Stimulated activated effector memory CD8-positive, alpha-beta T cell treated with anti-CD3 and anti-CD28 coated beads, Interleukin-12 subunit alpha, Interleukin-12 subunit beta, amount 100 ng/mL, for 72 hours (primary cell): ENCODE measurements at regions not wholly inside any gene's neighbourhood (a gene's known extent, or its start where the extent isn't known, plus 50 kb on each side); places are given as distances from the start of the nearest gene placed in this dataset.

Source experiments
- ATAC-seq: fragments of 150-1000 bp; cut with Tn5 transposase; 2 replicates; pipeline ENCODE4 v1.10.0; 2021
- DNase-seq, 2 donors: peaks; one replicate each; pipeline ENCODE4 v3.0.0; 2021 to 2022; ENCODE audit warnings: low spot score in 2 of 2
- H3K27ac Mint-ChIP-seq: one replicate; pipeline ENCODE4 v1.8.0; 2022; ENCODE audit warnings: mild to moderate bottlenecking, mixed read lengths
- H3K36me3 Mint-ChIP-seq: one replicate; pipeline ENCODE4 v1.8.0; 2022; ENCODE audit warnings: mild to moderate bottlenecking, mixed read lengths
- H3K4me1 Mint-ChIP-seq: one replicate; pipeline ENCODE4 v1.8.0; 2022; ENCODE audit warnings: mixed read lengths
- H3K4me3 Mint-ChIP-seq: one replicate; pipeline ENCODE4 v1.8.0; 2022; ENCODE audit warnings: mild to moderate bottlenecking, mixed read lengths
- H3K9me3 Mint-ChIP-seq: one replicate; pipeline ENCODE4 v1.8.0; 2022; ENCODE audit warnings: mixed read lengths

DNA sequence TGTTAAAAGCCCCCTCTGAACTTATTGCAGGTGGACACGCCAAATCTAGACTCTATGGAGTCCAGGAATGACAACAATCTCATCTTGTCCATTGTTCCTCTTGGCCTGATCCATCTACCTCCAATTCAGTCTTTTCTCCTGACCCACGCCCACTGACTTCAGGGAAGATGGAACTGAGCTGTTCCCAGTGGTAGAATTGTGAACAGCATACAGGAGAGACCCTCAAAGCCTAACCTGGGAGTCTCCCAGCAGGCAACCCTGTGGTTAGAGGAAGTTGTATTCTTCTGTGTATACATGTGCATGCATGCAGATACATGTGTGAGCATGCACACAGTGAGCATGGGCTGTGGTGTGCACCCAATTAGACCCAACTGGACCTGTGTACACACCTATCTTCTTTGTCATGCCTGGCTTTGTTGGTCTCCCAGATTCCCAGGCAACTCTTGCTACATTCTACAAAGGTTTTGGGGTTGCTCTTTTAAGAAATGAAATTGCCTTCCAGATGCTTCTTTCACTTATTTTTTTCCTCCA, 286.0 kb downstream of the ZSWIM6 start:
- ATAC-seq (no peak), DNase-seq (no peak)
- Mint-ChIP-seq H3K4me3 (no peak overlapping the region), H3K36me3 (no peaks in the 10 kb centered on the region), H3K27ac (no peak overlapping the region), H3K9me3 (no peaks in the 10 kb centered on the region), H3K4me1 (no peaks in the 10 kb centered on the region)

GRCh38 chr5:61618577-61618976, 286.5 kb downstream of the ZSWIM6 start:
- DNase-seq, result no peak
- H3K9me3 Mint-ChIP-seq, result no peaks in the 10 kb centered on the region

GRCh38 chr5:61619289-61619688, 287.2 kb downstream of the ZSWIM6 start:
- Mint-ChIP-seq H3K4me1 (no peaks in the 10 kb centered on the region), H3K36me3 (no peaks in the 10 kb centered on the region), H3K4me3 (no peak overlapping the region), H3K9me3 (no peaks in the 10 kb centered on the region), H3K27ac (no peak overlapping the region)
- DNase-seq (no peak), ATAC-seq (no peak)

More at GRCh38 chr5:61618577-61618976, 286.5 kb downstream of the ZSWIM6 start:
- Mint-ChIP-seq H3K27ac (no peak overlapping the region), H3K4me1 (no peaks in the 10 kb centered on the region), H3K4me3 (no peak overlapping the region), H3K36me3 (no peaks in the 10 kb centered on the region)
- ATAC-seq, result no peak

DNA sequence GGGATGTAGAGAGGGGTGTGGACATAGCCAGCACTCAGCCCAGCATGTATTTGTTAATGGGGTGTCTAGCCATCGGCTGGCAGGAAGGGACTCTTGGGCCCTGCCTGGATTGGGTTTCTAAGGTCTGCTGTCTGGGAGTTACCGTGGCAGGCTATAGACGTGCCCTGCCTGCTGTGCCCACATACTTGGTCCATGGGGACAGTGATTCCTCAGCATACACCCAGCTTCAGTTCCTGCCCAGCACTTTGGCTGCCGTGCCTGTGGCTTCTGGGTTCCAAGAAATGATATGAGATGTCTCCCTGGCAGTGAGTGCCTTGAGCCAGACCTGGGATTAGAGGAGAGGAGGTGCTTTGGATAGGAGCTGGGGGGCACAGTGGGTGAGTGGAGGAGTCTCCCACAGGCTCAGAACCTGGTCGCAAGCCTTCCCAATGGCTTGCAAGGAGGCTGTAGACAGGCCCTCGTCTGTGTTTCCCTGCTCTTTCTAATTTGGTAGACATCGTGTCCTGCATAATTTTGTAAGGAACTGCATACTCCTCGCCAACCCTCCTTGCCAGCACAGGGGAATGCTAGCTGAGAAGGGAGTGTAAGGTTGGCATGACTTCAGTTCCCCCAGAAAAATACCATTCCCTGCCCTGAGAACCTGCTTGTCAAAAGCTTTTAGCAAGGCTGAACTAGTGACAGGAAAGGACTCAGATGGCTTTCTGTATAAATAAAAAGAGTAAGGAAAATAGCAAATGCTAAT, 287.9 kb downstream of the ZSWIM6 start:
- H3K36me3 Mint-ChIP-seq, result no peaks in the 10 kb centered on the region
- ATAC-seq (no peak), DNase-seq (no peak)
- no peaks in the 10 kb centered on the region for H3K9me3 Mint-ChIP-seq
- no peak overlapping the region for H3K4me3 Mint-ChIP-seq
- no peak overlapping the region for H3K27ac Mint-ChIP-seq
- H3K4me1 Mint-ChIP-seq, result no peaks in the 10 kb centered on the region

DNA sequence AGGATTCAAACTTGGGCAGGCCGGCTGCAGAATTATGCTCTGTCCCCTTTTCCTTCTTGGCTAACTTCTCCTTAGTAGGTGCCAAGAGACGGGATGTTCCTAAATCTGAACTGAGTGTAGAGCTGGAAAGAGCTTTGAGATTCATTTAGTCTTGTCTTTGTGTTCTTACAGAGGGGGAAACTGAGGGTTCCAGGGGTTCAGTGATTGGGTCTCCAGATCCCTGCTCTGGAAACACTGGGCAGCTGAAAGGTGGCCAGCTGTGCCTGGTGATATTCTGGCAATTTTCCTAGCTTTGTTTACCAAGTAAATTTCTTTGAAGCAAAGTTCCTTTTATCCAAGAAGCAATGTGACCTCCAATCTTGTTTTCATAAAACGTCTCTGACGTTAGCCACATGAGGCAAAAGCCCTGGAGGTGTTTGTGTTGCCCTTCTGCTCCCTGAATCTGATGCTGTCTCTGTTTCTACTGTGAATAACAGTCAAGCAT, 288.7 kb downstream of the ZSWIM6 start:
- ATAC-seq (no peak), DNase-seq (no peak)
- H3K9me3 Mint-ChIP-seq, result no peaks in the 10 kb centered on the region
- no peaks in the 10 kb centered on the region for H3K36me3 Mint-ChIP-seq
- H3K27ac Mint-ChIP-seq, result no peak overlapping the region
- H3K4me1 Mint-ChIP-seq, result no peaks in the 10 kb centered on the region
- H3K4me3 Mint-ChIP-seq, result no peak overlapping the region

DNA sequence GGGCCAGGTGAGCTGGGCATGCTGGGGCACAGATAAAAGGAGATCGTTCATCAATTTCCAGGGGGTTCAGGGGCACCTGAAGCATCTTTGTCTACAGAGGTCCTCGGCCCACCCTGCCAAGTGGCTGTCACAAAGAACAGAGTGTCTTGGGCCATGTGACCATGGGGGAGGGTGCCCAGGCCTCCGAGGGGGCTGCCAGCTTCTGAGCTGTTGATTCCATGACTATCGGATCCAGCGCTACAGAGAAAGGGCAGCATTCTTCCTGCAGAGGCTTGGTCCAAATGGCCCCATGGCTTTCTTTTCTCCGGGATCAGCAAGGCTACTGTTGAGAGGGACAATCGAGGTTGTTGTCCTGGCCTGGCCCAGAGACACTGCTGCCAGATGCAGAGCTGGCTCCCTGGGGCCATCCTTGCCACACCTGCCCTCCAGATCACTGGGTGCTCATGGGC, 289.2 kb downstream of the ZSWIM6 start:
- no peaks in the 10 kb centered on the region for H3K4me1 Mint-ChIP-seq
- H3K27ac Mint-ChIP-seq, result no peak overlapping the region
- H3K36me3 Mint-ChIP-seq, result no peaks in the 10 kb centered on the region
- ATAC-seq (no peak), DNase-seq (no peak)
- H3K9me3 Mint-ChIP-seq, result no peaks in the 10 kb centered on the region
- H3K4me3 Mint-ChIP-seq, result no peak overlapping the region

DNA sequence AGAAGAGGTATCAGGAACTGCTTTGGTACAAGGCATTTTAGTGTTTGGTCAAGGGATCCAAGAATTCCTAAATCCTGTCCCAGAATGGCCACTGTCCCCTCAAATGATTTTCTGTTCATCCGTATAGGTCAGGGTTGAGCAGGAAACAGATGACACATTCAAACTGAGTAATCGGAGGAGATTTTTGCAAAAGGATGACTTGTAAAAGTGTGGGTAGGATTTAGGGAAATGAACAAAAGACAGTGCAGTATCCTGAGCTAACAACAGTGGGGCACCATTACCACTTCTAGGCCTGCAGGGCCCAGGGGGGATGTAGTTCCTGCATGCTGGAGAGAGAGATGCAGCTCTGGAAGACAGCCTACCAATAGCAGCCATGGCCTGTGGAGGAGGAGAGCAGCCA, 290.1 kb downstream of the ZSWIM6 start:
- H3K36me3 Mint-ChIP-seq, result no peaks in the 10 kb centered on the region
- no peak for ATAC-seq
- H3K27ac Mint-ChIP-seq, result no peak overlapping the region
- no peaks in the 10 kb centered on the region for H3K9me3 Mint-ChIP-seq
- no peak overlapping the region for H3K4me3 Mint-ChIP-seq
- no peak for DNase-seq
- no peaks in the 10 kb centered on the region for H3K4me1 Mint-ChIP-seq

DNA sequence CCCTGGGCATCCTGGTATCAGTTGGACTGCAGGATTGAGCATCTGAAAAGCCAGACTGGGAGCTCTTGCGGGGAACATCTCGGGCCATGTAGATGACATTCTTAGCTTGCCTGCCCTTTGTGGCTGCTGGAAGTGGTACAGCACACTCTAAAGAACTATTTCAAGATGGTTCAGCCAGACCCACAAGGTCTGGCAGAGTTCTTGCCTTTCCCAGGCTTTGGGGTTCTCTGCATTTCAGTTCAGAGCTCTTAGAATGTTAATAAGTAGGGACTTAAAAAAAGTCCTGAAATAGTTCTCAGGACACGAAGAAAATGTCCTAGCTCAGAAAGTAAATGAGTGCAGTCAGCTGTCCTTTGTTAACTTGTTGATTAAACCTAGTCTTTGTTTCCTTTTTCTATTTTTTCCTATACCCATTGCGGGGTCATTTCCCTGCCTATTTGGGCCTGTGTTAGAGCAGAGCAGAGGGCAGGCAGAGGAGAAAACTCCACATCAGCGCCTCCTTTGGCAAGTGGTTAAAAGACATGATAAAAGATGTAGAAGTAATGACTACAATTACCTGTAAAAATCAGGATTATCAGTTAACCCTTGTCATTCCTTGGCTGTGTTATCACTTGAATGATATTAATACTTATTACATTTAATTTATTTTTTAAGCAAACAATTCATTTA, 291.5 kb downstream of the ZSWIM6 start:
- Mint-ChIP-seq H3K4me3 (no peak overlapping the region), H3K4me1 (no peaks in the 10 kb centered on the region), H3K36me3 (no peaks in the 10 kb centered on the region), H3K27ac (no peak overlapping the region), H3K9me3 (no peaks in the 10 kb centered on the region)
- no peak for ATAC-seq
- no peak for DNase-seq

DNA sequence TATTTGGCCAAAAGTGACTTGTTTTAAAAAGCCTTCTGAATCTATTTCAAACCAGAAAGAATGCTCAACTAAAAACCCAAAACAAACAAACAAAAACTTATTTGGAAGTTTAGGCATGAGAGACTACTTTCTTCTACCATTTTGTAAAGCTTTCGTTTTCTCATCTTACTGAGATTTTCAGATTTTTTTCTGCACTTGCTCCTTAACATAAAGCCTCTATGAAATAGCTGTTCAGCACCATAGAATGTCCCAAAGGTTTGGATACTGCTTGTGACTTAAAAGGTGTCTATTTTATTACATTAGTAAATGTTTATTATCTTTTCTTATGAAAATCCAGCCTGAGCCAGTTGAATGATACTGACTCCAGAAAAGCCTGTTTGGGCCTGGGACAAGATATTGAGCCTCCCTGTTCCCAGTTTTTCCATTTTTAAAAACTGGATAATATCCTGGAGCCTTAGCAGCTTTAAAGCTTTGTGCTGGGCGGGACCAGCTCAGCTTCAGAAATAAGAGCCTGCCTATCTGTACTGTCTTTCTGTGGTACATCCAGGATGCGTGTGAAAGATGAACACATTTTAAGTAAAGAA, 292.6 kb downstream of the ZSWIM6 start:
- no peaks in the 10 kb centered on the region for H3K4me1 Mint-ChIP-seq
- peak overlapping the region; percentile 46 for H3K4me3 Mint-ChIP-seq
- no peaks in the 10 kb centered on the region for H3K36me3 Mint-ChIP-seq
- peak overlapping the region; percentile 40 for H3K27ac Mint-ChIP-seq
- ATAC-seq, result no peak
- DNase-seq, result no peak
- H3K9me3 Mint-ChIP-seq, result no peaks in the 10 kb centered on the region

DNA sequence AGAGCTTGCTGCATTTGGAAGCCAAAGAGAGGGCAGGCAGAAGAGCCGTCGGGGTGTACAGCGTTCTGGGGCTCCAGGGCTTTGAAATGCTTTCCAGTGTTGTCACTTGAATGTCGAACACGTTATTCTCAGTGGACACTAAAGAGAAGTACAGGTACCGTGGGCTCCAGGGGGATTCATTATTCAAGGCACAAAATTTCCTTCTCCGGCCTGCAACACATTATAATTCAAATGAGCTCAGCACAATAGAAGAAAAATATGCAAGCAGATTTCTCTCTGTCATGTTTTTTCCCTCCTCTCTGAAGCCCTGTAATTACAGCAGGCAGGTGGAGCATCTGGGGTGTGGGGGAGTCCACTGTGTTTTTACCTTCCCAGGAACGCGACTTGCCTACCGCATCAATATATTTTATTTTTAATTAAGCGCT, 293.1 kb downstream of the ZSWIM6 start:
- DNase-seq, result no peak
- H3K9me3 Mint-ChIP-seq, result no peaks in the 10 kb centered on the region
- no peaks in the 10 kb centered on the region for H3K36me3 Mint-ChIP-seq
- H3K27ac Mint-ChIP-seq, result peak overlapping the region; percentile 40
- peak overlapping the region; percentile 46 for H3K4me3 Mint-ChIP-seq
- ATAC-seq, result no peak
- H3K4me1 Mint-ChIP-seq, result no peaks in the 10 kb centered on the region

GRCh38 chr5:61625681-61626621, 293.9 kb downstream of the ZSWIM6 start:
- H3K27ac Mint-ChIP-seq, result no peak overlapping the region
- peak; percentile 34 to 66 for DNase-seq
- peak overlapping the region; percentile 46 for H3K4me3 Mint-ChIP-seq
- no peaks in the 10 kb centered on the region for H3K9me3 Mint-ChIP-seq
- ATAC-seq, result peak; percentile 70
- H3K36me3 Mint-ChIP-seq, result no peaks in the 10 kb centered on the region
- H3K4me1 Mint-ChIP-seq, result no peaks in the 10 kb centered on the region

DNA sequence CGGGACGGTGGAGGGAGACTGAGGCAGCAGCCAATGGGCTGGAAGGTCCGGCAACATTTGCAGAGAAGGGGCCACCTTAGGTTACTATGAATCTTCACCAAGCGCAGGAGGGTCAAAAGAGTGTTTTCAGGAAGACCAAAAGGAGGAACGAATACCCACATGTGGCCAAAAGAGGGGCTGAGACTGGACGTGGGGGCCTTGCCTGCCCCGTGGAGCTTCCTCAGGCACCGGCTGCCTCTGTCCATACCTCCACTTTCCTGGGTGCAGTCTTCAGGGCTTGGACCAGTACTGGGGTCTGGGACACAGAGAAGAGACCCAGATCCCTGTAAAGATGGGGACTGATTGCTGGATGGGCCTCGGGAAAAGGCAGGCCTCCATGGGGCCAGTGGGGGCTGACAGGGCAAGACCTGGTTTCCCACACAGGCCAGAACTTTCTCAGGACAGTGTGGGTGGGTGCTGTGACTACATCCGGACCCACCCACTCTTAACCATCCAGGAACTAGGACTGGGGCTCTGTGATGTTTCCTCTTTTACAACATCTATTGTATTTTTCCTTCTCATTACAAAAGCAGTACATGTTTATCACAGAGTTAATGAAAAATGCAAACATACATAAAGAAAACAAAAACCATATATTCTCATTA, 294.7 kb downstream of the ZSWIM6 start:
- no peak overlapping the region for H3K27ac Mint-ChIP-seq
- H3K9me3 Mint-ChIP-seq, result no peaks in the 10 kb centered on the region
- H3K4me3 Mint-ChIP-seq, result peak overlapping the region; percentile 36
- H3K4me1 Mint-ChIP-seq, result no peaks in the 10 kb centered on the region
- DNase-seq, result no peak
- H3K36me3 Mint-ChIP-seq, result no peaks in the 10 kb centered on the region
- ATAC-seq, result no peak

DNA sequence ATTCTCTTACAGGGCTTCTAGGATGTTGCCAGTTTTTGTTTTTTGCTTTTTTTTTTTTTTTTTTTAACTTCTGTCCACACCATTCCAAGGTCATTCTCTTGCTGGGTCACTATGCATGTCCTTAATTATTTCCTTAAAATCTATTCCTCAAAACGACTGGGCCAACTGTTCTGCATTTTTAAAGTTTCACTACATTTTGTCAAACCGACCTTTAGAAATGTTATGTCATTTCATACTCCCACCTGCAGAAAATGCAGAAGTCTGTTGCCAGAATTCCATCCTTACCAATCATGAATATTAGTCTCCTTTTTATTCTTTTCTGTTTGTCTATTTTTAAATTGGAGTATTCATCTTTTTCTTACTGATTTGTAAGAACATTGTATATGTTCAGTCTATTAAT, 295.5 kb downstream of the ZSWIM6 start:
- Mint-ChIP-seq H3K4me3 (no peak overlapping the region), H3K9me3 (no peaks in the 10 kb centered on the region), H3K4me1 (no peaks in the 10 kb centered on the region), H3K36me3 (no peaks in the 10 kb centered on the region), H3K27ac (no peak overlapping the region)
- ATAC-seq (no peak), DNase-seq (no peak)

GRCh38 chr5:61630908-61631307, 298.9 kb downstream of the ZSWIM6 start:
- no peaks in the 10 kb centered on the region for H3K4me1 Mint-ChIP-seq
- ATAC-seq (no peak), DNase-seq (no peak)
- H3K9me3 Mint-ChIP-seq, result no peaks in the 10 kb centered on the region
- no peak overlapping the region for H3K4me3 Mint-ChIP-seq
- no peaks in the 10 kb centered on the region for H3K36me3 Mint-ChIP-seq
- H3K27ac Mint-ChIP-seq, result no peak overlapping the region
